Progenitor cell of endocrine pancreas (in vitro differentiated cells): ENCODE measurements at regions not wholly inside any gene's neighbourhood (a gene's known extent, or its start where the extent isn't known, plus 50 kb on each side); places are given as distances from the start of the nearest gene placed in this dataset.
"Not testable (repeated sequence)": the region's sequence is repeated elsewhere in the genome, so short reads cannot be mapped to it uniquely, and the experiment has no call there.

Source experiments
- DNase-seq: peaks from one replicate; pipeline ENCODE4 v3.0.0; 2021; ENCODE audit warnings: low spot score; ENCODE audit not compliant: unreplicated experiment
- H3K27ac Mint-ChIP-seq: 2 replicates; pipeline ENCODE4 v1.8.0; 2021; ENCODE audit warnings: mild to moderate bottlenecking, moderate library complexity, mixed read lengths
- H3K27me3 Mint-ChIP-seq: 2 replicates; pipeline ENCODE4 v1.8.0; 2021; ENCODE audit warnings: mixed read lengths
- H3K36me3 Mint-ChIP-seq: 2 replicates; pipeline ENCODE4 v1.8.0; 2022; ENCODE audit warnings: mixed read lengths; ENCODE audit not compliant: insufficient read depth
- H3K4me1 Mint-ChIP-seq: 2 replicates; pipeline ENCODE4 v1.8.0; 2021; ENCODE audit warnings: low read depth, mixed read lengths
- H3K4me3 Mint-ChIP-seq: 2 replicates; pipeline ENCODE4 v1.8.0; 2021; ENCODE audit warnings: low read depth, mild to moderate bottlenecking, moderate library complexity, mixed read lengths
- H3K9me3 Mint-ChIP-seq: 2 replicates; pipeline ENCODE4 v1.8.0; 2021; ENCODE audit warnings: low read depth, mixed read lengths
- CTCF ChIP-seq: fragments of 200-600 bp; sonication (generic); IDR thresholded peaks from one replicate; pipeline ENCODE4 v1.5.0; 2021; ENCODE audit warnings: antibody characterized with exemption, mild to moderate bottlenecking; ENCODE audit not compliant: unreplicated experiment

DNA sequence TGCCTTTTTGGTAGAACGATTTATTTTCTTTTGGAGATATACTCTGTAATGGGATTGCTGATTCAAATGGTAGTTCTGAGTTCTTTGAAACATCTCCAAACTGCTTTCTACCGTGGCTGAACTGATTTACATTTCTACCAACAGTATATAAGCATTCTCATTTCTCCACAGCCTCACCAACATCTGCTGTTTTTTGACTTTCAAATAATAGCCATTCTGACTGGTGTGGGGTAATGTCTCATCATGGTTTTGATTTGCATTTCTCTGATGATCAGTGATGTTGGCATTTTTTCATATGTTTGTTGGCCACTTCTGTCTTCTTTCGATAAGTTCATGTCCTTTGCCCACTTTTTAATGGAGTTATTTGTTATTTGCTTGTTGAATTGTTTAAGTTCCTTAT, 154.0 kb downstream of the ABHD5 start:
- no peak overlapping the region for H3K4me3 Mint-ChIP-seq
- no peaks in the 10 kb centered on the region for H3K36me3 Mint-ChIP-seq
- no peaks in the 10 kb centered on the region for H3K4me1 Mint-ChIP-seq
- no peak for DNase-seq
- TF ChIP-seq CTCF = no peak
- no peak overlapping the region for H3K27ac Mint-ChIP-seq
- peaks cover 21% of the 10 kb centered on the region for H3K27me3 Mint-ChIP-seq
- H3K9me3 Mint-ChIP-seq = peaks cover 23% of the 10 kb centered on the region

DNA sequence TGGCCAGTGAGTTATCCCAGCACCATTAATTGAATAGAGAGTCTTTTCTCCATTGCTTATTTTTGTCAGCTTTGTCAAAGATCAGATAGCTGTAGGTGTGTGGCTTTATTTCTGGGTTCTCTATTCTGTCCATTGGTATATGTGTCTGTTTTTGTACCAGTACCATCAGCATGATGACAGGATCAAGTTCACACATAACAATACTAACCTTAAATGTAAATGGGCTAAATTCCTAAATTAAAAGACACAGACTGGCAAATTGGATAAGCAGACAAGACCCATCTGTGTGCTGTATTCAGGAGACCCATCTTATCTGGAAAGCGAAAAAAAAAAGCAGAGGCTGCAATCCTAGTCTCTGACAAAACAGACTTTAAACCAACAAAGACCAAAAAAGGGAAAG, 154.8 kb downstream of the ABHD5 start:
- not testable (repeated sequence) for H3K4me1 Mint-ChIP-seq, H3K27ac Mint-ChIP-seq, H3K4me3 Mint-ChIP-seq, H3K36me3 Mint-ChIP-seq, DNase-seq
- peaks cover 17% of the 10 kb centered on the region for H3K27me3 Mint-ChIP-seq
- H3K9me3 Mint-ChIP-seq = peaks cover 23% of the 10 kb centered on the region

GRCh38 chr3:43852066-43852465, 161.3 kb downstream of the ABHD5 start:
- H3K4me1 Mint-ChIP-seq = no peaks in the 10 kb centered on the region
- H3K27me3 Mint-ChIP-seq = peaks cover 38% of the 10 kb centered on the region
- H3K9me3 Mint-ChIP-seq = peaks cover 9% of the 10 kb centered on the region
- no peak for DNase-seq
- no peak overlapping the region for H3K4me3 Mint-ChIP-seq
- H3K36me3 Mint-ChIP-seq = no peaks in the 10 kb centered on the region
- H3K27ac Mint-ChIP-seq = no peak overlapping the region
- TF ChIP-seq CTCF = no peak

- Mint-ChIP-seq H3K4me1 (peaks cover 6% of the 10 kb centered on the region), H3K27me3 (peaks cover 59% of the 10 kb centered on the region), H3K4me3 (no peak overlapping the region), H3K9me3 (no peaks in the 10 kb centered on the region), H3K27ac (no peak overlapping the region), H3K36me3 (no peaks in the 10 kb centered on the region)
- DNase-seq = no peak
- no peak for TF ChIP-seq CTCF
Measured at GRCh38 chr3:43854283-43854682, 163.5 kb downstream of the ABHD5 start.

GRCh38 chr3:43854916-43855315, 164.2 kb downstream of the ABHD5 start:
- H3K27me3 Mint-ChIP-seq = peaks cover 64% of the 10 kb centered on the region
- H3K36me3 Mint-ChIP-seq = no peaks in the 10 kb centered on the region
- no peak for DNase-seq
- no peak for TF ChIP-seq CTCF
- H3K27ac Mint-ChIP-seq = no peak overlapping the region
- peaks cover 6% of the 10 kb centered on the region for H3K4me1 Mint-ChIP-seq
- no peak overlapping the region for H3K4me3 Mint-ChIP-seq
- no peaks in the 10 kb centered on the region for H3K9me3 Mint-ChIP-seq

GRCh38 chr3:43855674-43856299, 165.0 kb downstream of the ABHD5 start:
- no peaks in the 10 kb centered on the region for H3K9me3 Mint-ChIP-seq
- peak; percentile 61 for TF ChIP-seq CTCF
- DNase-seq = peak; percentile 35
- no peaks in the 10 kb centered on the region for H3K36me3 Mint-ChIP-seq
- no peak overlapping the region for H3K27ac Mint-ChIP-seq
- H3K4me3 Mint-ChIP-seq = no peak overlapping the region
- peaks cover 67% of the 10 kb centered on the region for H3K27me3 Mint-ChIP-seq
- H3K4me1 Mint-ChIP-seq = peaks cover 6% of the 10 kb centered on the region
